C4-2B (cell line): ENCODE measurements at regions not wholly inside any gene's neighbourhood (a gene's known extent, or its start where the extent isn't known, plus 50 kb on each side); places are given as distances from the start of the nearest gene placed in this dataset.

Source experiments
- H3K27ac ChIP-seq: fragments of 450-650 bp; 2 replicates; pipeline ENCODE4 v1.5.1; 2017
- ZFX ChIP-seq: fragments of 450-650 bp; IDR thresholded peaks from 2 replicates; pipeline ENCODE4 v1.6.1; 2017
- TF ChIP-seq, protein P1 (sequence below): fragments of 450-650 bp; conservative IDR thresholded peaks from 2 replicates; pipeline ENCODE4 v1.5.1; 2017; ENCODE audit warnings: mild to moderate bottlenecking

DNA sequence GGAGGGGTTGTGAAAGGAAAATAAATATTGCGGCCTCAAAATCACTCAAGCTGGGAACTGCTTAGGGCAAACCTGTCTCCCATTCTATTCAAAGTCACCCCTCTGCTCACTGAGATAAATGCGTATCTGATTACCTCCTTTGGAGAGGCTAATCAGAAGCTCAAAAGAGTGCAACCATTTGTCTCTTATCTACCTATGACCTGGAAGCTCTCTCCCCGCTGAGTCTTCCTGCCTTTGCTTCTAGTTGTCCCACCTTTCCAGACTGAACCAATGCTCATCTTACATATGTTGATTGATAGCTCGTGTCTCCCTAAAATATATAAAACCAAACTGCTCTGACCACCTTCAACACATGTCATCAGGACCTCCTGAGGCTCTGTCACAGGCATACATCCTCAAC, 91.6 kb upstream of the CAMK1G start:
- no peak for TF ChIP-seq ZFX
- TF ChIP-seq, protein P1, sequence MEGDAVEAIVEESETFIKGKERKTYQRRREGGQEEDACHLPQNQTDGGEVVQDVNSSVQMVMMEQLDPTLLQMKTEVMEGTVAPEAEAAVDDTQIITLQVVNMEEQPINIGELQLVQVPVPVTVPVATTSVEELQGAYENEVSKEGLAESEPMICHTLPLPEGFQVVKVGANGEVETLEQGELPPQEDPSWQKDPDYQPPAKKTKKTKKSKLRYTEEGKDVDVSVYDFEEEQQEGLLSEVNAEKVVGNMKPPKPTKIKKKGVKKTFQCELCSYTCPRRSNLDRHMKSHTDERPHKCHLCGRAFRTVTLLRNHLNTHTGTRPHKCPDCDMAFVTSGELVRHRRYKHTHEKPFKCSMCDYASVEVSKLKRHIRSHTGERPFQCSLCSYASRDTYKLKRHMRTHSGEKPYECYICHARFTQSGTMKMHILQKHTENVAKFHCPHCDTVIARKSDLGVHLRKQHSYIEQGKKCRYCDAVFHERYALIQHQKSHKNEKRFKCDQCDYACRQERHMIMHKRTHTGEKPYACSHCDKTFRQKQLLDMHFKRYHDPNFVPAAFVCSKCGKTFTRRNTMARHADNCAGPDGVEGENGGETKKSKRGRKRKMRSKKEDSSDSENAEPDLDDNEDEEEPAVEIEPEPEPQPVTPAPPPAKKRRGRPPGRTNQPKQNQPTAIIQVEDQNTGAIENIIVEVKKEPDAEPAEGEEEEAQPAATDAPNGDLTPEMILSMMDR: no peak
- no peak overlapping the region for H3K27ac ChIP-seq

- TF ChIP-seq ZFX: no peak
- TF ChIP-seq, protein P1: no peak
- no peak overlapping the region for H3K27ac ChIP-seq
Measured at GRCh38 chr1:209493559-209493958, 90.0 kb upstream of the CAMK1G start.

- no peak overlapping the region for H3K27ac ChIP-seq
- TF ChIP-seq, protein P1: no peak
- no peak for TF ChIP-seq ZFX
Measured at GRCh38 chr1:209497729-209498128, 85.8 kb upstream of the CAMK1G start.

GRCh38 chr1:209500993-209501392, 82.5 kb upstream of the CAMK1G start:
- H3K27ac ChIP-seq: no peak overlapping the region
- TF ChIP-seq, protein P1: no peak
- no peak for TF ChIP-seq ZFX

- no peak for TF ChIP-seq ZFX
- TF ChIP-seq, protein P1: no peak
Measured at GRCh38 chr1:209503196-209503595, 80.3 kb upstream of the CAMK1G start.

DNA sequence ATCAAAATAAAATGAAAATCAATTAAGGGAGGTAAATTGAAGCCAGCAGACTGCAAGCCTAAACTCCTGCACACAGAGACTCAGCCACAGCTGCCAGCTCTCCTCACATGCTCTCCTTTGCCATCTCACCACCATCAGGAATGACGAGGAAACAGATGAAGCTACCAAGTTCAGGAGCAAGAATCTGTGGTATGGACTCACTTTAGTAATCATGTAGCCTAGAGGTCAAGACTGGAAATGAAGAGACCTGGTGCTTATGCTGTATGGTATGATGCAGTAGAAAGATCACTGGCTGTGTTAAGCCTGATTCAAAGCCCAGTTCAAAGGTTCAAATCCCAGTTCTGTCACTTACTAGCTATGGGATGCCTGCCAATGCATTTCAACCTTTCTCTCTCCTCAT, 78.9 kb upstream of the CAMK1G start:
- no peak overlapping the region for H3K27ac ChIP-seq
- TF ChIP-seq ZFX: no peak
- TF ChIP-seq, protein P1: no peak

More at GRCh38 chr1:209503196-209503595, 80.3 kb upstream of the CAMK1G start:
- no peak overlapping the region for H3K27ac ChIP-seq

DNA sequence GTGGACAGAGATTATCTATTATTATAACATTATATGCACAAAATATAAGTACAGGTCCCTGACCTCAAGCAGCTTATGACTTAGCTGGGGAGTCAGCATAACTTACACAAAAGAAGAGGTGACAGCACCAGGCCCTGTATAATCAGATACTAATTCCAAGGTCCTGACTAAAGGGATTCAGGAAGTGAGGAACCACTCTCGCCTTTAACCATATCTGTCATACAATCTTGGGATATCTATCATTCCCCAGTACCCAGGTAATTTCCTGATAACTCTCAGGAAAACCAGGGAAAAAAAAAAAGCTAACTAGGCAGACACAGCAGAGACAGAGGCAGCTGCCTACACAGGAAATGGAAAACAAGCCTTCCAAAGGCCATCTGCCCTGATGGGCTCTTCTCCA, 78.5 kb upstream of the CAMK1G start:
- H3K27ac ChIP-seq: no peak overlapping the region
- TF ChIP-seq, protein P1: no peak
- no peak for TF ChIP-seq ZFX
